Endodermal cell (in vitro differentiated cells): ENCODE measurements at regions not wholly inside any gene's neighbourhood (a gene's known extent, or its start where the extent isn't known, plus 50 kb on each side); places are given as distances from the start of the nearest gene placed in this dataset.

Source experiments
- DNase-seq: peaks from one replicate; pipeline ENCODE4 v3.0.0-alpha.2; 2017
- H3K27ac ChIP-seq: 2 replicates; pipeline ENCODE4 v1.5.1; 2013; ENCODE audit warnings: mild to moderate bottlenecking, low read depth, low read length, moderate library complexity
- H3K27me3 ChIP-seq: 2 replicates; pipeline ENCODE4 v1.6.1; 2013; ENCODE audit warnings: mild to moderate bottlenecking, low read length, moderate library complexity; ENCODE audit not compliant: insufficient read depth, control insufficient read depth, poor library complexity, severe bottlenecking
- H3K36me3 ChIP-seq: 2 replicates; pipeline ENCODE4 v1.7.0; 2013; ENCODE audit warnings: mild to moderate bottlenecking, low read length, moderate library complexity; ENCODE audit not compliant: control insufficient read depth, insufficient read depth
- H3K4me1 ChIP-seq: one replicate; pipeline ENCODE4 v1.7.0; 2013; ENCODE audit warnings: low read length; ENCODE audit not compliant: control insufficient read depth, insufficient read depth
- H3K4me3 ChIP-seq: 2 replicates; pipeline ENCODE4 v1.5.1; 2013; ENCODE audit warnings: mild to moderate bottlenecking, low read length, moderate library complexity
- H3K9ac ChIP-seq: 2 replicates; pipeline ENCODE4 v1.6.1; 2013; ENCODE audit warnings: mild to moderate bottlenecking, low read length, moderate library complexity; ENCODE audit not compliant: poor library complexity, severe bottlenecking; ENCODE audit errors: extremely low read depth
- H3K9me3 ChIP-seq: 2 replicates; pipeline ENCODE4 v1.6.1; 2013; ENCODE audit warnings: mild to moderate bottlenecking, low read length, moderate library complexity; ENCODE audit not compliant: control insufficient read depth
- H3K27ac Mint-ChIP-seq: 2 replicates; pipeline ENCODE4 v1.8.0; 2020; ENCODE audit warnings: mixed read lengths
- H3K27me3 Mint-ChIP-seq: 2 replicates; pipeline ENCODE4 v1.8.0; 2021; ENCODE audit warnings: mild to moderate bottlenecking, mixed read lengths; ENCODE audit not compliant: insufficient read depth
- H3K36me3 Mint-ChIP-seq: 2 replicates; pipeline ENCODE4 v1.8.0; 2020; ENCODE audit warnings: low read depth, mixed read lengths
- H3K4me1 Mint-ChIP-seq: 2 replicates; pipeline ENCODE4 v1.8.0; 2020; ENCODE audit warnings: mixed read lengths
- H3K4me3 Mint-ChIP-seq: 2 replicates; pipeline ENCODE4 v1.8.0; 2020; ENCODE audit warnings: mild to moderate bottlenecking, moderate library complexity, mixed read lengths
- H3K9me3 Mint-ChIP-seq: 2 replicates; pipeline ENCODE4 v1.8.0; 2020; ENCODE audit warnings: mild to moderate bottlenecking, mixed read lengths
- CTCF ChIP-seq: fragments of 200-600 bp; sonication (generic); conservative IDR thresholded peaks from 2 replicates; pipeline ENCODE4 v1.5.0; 2021; ENCODE audit warnings: antibody characterized with exemption, mild to moderate bottlenecking
- WGBS, 2 experiments: methylation state at CpG; one replicate each; pipeline versions ENCODE4 v1.1.5 to v1.1.7; 2013; ENCODE audit warnings: missing lambda C conversion rate in 2 of 2, mixed read lengths in 1 of 2; ENCODE audit not compliant: insufficient coverage in 1 of 2, insufficient read length in 1 of 2; 5-methylcytosine and 5-hydroxymethylcytosine counted together

GRCh38 chr14:83611906-83612390 lies 1918.0 kb upstream of the FLRT2 start:
- Histone ChIP-seq H3K9me3 (no peaks in the 10 kb centered on the region), H3K4me1 (peaks cover 3% of the 10 kb centered on the region), H3K27me3 (no peaks in the 10 kb centered on the region), H3K36me3 (no peaks in the 10 kb centered on the region), H3K9ac (no peak overlapping the region), H3K27ac (no peak overlapping the region), H3K4me3 (no peak overlapping the region)
- DNase-seq = no peak
- no peaks in the 10 kb centered on the region for H3K27me3 Mint-ChIP-seq
- H3K4me3 Mint-ChIP-seq = no peak overlapping the region
- no peak overlapping the region for H3K27ac Mint-ChIP-seq
- TF ChIP-seq CTCF = no peak
- H3K4me1 Mint-ChIP-seq = peaks cover 9% of the 10 kb centered on the region
- peaks cover 3% of the 10 kb centered on the region for H3K9me3 Mint-ChIP-seq
- no peaks in the 10 kb centered on the region for H3K36me3 Mint-ChIP-seq

GRCh38 chr14:83614956-83615355 lies 1915.0 kb upstream of the FLRT2 start:
- no peaks in the 10 kb centered on the region for H3K27me3 Mint-ChIP-seq
- Histone ChIP-seq H3K9me3 (no peaks in the 10 kb centered on the region), H3K9ac (no peak overlapping the region), H3K36me3 (no peaks in the 10 kb centered on the region), H3K27ac (no peak overlapping the region), H3K27me3 (no peaks in the 10 kb centered on the region), H3K4me3 (no peak overlapping the region), H3K4me1 (no peaks in the 10 kb centered on the region)
- no peak overlapping the region for H3K27ac Mint-ChIP-seq
- WGBS, 2 experiments = 88 to 89% methylated on average over 3 to 5 of the region's 5 CpGs
- H3K4me3 Mint-ChIP-seq = no peak overlapping the region
- H3K36me3 Mint-ChIP-seq = no peaks in the 10 kb centered on the region
- peaks cover 3% of the 10 kb centered on the region for H3K4me1 Mint-ChIP-seq
- no peak for DNase-seq
- peaks cover 7% of the 10 kb centered on the region for H3K9me3 Mint-ChIP-seq
- TF ChIP-seq CTCF = no peak

- no peak for DNase-seq
- no peak overlapping the region for H3K4me3 ChIP-seq
- H3K27ac Mint-ChIP-seq = no peak overlapping the region
- H3K9ac ChIP-seq = no peak overlapping the region
- 91 to 100% methylated on average over 1 of the region's 1 CpG for WGBS, 2 experiments
- H3K9me3 Mint-ChIP-seq = peaks cover 15% of the 10 kb centered on the region
- H3K36me3 Mint-ChIP-seq = peaks cover 2% of the 10 kb centered on the region
- H3K4me1 Mint-ChIP-seq = no peaks in the 10 kb centered on the region
- H3K27me3 Mint-ChIP-seq = no peaks in the 10 kb centered on the region
- TF ChIP-seq CTCF = no peak
- no peak overlapping the region for H3K4me3 Mint-ChIP-seq
- H3K27me3 ChIP-seq = no peaks in the 10 kb centered on the region
- H3K9me3 ChIP-seq = no peaks in the 10 kb centered on the region
- no peak overlapping the region for H3K27ac ChIP-seq
- H3K4me1 ChIP-seq = no peaks in the 10 kb centered on the region
- no peaks in the 10 kb centered on the region for H3K36me3 ChIP-seq
Observed at GRCh38 chr14:83624541-83624940, 1905.4 kb upstream of the FLRT2 start.
